ENCODE measurements at regions not wholly inside any gene's neighbourhood (a gene's known extent, or its start where the extent isn't known, plus 50 kb on each side); places are given as distances from the start of the nearest gene placed in this dataset.

DNA sequence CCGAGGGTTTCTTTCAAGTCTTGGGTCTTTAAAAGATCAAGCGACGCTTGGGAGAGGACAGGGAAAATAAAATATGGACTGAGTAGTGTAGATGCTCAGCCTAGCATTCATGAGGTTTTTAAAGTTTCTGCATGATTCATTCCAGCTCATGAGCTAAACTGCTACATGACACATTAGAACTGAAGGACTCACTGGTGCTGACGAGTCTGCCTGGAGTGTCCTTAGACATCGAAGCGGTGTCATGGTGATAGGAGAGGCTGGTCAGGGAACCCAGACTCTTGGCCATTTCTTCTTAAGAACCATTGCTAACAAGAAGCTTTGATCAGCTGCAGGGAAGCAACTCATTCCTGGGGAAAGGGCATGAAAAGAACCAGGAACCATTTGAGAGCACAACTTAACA lies 158.6 kb downstream of the TRIML1 start:
- TF ChIP-seq, protein P1, sequence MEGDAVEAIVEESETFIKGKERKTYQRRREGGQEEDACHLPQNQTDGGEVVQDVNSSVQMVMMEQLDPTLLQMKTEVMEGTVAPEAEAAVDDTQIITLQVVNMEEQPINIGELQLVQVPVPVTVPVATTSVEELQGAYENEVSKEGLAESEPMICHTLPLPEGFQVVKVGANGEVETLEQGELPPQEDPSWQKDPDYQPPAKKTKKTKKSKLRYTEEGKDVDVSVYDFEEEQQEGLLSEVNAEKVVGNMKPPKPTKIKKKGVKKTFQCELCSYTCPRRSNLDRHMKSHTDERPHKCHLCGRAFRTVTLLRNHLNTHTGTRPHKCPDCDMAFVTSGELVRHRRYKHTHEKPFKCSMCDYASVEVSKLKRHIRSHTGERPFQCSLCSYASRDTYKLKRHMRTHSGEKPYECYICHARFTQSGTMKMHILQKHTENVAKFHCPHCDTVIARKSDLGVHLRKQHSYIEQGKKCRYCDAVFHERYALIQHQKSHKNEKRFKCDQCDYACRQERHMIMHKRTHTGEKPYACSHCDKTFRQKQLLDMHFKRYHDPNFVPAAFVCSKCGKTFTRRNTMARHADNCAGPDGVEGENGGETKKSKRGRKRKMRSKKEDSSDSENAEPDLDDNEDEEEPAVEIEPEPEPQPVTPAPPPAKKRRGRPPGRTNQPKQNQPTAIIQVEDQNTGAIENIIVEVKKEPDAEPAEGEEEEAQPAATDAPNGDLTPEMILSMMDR (conservative IDR thresholded peaks at IDR 0.05 in 1 of 2, IDR thresholded peaks at IDR 0.05 in 1 of 2; ENCODE audit: low read depth in 1 of 2, low read length in 2 of 2) = no peak
- TF ChIP-seq EZH2 (IDR thresholded peaks at IDR 0.05; ENCODE audit: low read length, missing control alignments) = no peak

Measured in fibroblast of lung (primary cell).